NCI-H748 treated with DMSO at 0.1 percent for 48 hours (cell line): ENCODE measurements at regions not wholly inside any gene's neighbourhood (a gene's known extent, or its start where the extent isn't known, plus 50 kb on each side); places are given as distances from the start of the nearest gene placed in this dataset.
"Not testable (repeated sequence)": the region's sequence is repeated elsewhere in the genome, so short reads cannot be mapped to it uniquely, and the experiment has no call there.

Experiments used
- DNase-seq: peaks from one replicate; lab custom pipeline; 2025; lab: John Stamatoyannopoulos, UW

- DNase-seq, result no peak
These were observed 685.9 kb upstream of the USP15 start for GRCh38 chr12:61574339-61574738.

DNA sequence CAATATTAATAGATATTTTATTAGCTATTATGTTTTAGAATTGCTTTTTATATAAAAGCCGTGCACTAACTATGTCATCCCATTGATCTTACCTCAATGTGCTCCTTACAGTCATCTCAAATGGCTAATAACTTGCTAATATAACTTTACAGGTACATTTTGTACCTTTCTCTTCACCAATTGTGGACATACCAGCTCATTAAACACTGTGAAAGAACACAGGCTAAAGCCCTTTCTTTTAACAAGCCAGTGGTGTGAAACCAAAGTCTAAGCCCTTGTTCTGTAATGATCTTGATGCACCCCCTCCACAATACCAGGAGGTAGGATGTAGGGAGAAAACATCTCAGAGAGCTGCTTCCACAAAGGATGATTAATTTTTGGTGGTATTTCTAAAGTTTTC, 675.3 kb upstream of the USP15 start:
- no peak for DNase-seq

DNA sequence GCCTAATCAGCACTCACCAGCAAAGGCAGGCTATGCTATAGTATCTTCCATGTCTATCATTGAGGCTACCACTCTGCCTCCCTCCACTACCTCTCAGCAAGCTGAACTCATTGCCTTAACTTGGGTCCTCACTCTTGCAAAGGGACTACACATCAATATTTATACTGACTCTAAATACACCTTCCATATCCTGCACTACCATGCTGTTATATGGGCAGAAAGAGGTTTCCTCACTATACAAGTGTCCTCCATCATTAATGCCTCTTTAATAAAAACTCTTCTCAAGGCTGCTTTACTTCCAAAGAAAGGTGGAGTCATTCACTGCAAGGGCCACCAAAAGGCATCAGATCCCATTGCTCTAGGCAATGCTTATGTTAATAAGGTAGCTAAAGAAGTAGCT, 669.3 kb upstream of the USP15 start:
- not testable (repeated sequence) for DNase-seq

DNA sequence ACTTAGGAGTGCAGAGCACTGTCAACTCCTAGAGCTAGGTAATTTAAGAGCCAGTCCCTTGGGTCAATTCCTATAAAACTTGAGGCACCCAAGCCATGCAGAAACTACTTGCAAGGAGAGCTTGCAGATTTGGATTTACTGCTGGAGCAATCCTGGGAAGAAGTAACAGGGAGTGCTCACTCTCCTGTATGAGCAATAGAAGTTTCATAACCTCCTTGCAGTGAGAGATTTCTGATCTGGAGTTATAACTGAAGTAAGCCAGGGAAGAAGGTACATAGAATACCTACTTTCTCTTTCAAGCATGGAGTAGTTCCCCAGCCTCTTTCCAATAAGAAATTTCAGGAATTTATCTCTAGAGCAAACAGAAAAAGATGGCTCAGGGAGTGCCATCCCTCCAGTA, 650.1 kb upstream of the USP15 start:
- DNase-seq, result no peak

- DNase-seq, result no peak
These were observed 630.5 kb upstream of the USP15 start for GRCh38 chr12:61629702-61630101.

DNA sequence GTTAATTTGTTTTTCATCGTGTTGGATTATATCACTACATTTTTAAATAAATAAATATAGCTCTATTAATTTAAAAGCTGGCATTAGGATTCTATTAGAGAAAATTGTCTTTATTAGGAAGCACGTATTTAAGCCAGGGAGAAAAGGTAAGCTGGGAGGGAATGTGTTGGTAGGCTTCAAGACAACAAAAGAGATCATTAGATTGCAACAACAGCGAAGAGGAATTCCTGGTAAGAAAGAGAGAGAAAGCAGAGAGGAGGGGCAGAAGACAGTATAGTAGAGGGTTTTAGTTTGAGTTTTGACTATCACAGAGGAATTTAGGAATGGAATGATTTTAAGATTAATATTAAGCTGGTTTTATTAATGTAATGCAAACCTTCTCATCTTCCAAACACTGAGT, 613.6 kb upstream of the USP15 start:
- no peak for DNase-seq

GRCh38 chr12:61647566-61647965, 612.6 kb upstream of the USP15 start:
- DNase-seq, result no peak

DNA sequence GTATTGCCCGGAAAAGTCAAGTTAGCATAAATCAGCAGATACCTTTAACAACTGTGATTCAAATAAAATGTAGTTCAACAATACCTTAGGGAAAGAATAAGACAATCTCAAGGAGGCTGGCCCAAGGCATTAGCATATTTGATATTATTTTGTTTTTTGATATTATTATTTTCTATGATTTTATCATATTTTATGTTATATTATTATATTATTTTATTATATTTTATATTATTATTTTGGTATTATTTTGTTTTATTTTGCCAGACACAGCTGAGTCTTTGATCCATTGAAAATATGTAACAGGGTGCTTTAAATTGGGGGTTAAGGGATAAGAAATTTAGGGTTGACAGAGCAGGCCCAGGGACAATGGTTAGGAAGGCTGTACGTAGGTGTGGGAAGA, 607.9 kb upstream of the USP15 start:
- DNase-seq, result no peak

GRCh38 chr12:61654698-61655097, 605.5 kb upstream of the USP15 start:
- DNase-seq, result no peak

DNA sequence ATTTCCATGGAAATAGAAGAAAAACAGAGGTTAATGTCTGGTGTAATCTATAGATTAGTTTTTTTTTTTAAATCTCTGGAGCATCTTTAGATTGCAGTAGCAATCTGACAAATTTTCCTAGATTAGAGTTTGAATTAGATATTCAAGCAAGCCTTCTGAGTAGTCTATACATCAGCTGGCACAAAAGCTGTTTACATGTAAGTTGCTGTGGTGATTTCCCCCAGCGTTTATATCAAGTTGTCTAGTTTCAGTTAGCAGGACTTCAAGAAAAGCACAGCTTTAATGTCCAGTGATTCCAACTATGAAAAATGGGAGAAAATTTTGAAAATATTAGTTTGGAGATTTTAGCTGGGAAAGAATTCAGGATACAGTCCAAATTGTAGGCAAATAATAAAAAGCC, 605.0 kb upstream of the USP15 start:
- no peak for DNase-seq

- no peak for DNase-seq
These were observed 592.5 kb upstream of the USP15 start for GRCh38 chr12:61667676-61668075.

DNA sequence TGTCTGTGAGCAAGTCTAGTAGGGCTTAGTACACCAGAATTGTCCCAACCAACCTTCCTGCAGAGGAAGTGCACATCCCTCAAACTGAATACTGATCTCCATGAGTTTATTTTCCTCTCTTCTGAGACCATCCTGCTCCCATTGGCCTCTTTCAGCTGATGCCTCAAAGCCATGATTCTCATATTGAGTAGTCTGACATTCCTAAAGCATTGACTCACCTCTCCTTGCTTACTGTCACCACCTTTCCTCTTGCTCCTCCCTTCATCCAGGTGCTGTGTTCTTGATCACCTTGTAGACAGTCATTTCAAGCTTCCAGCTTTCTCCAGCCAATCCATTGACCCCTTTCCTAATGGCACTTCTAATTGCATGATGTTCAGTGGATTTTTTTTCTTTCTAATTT, 583.7 kb upstream of the USP15 start:
- no peak for DNase-seq

- no peak for DNase-seq
These were observed 572.8 kb upstream of the USP15 start for GRCh38 chr12:61687407-61687806.

- no peak for DNase-seq
These were observed 566.0 kb upstream of the USP15 start for GRCh38 chr12:61694214-61694613.

- DNase-seq, result no peak
These were observed 558.7 kb upstream of the USP15 start for GRCh38 chr12:61701471-61701870.

- DNase-seq, result no peak
These were observed 553.4 kb upstream of the USP15 start for GRCh38 chr12:61706783-61707182.

DNA sequence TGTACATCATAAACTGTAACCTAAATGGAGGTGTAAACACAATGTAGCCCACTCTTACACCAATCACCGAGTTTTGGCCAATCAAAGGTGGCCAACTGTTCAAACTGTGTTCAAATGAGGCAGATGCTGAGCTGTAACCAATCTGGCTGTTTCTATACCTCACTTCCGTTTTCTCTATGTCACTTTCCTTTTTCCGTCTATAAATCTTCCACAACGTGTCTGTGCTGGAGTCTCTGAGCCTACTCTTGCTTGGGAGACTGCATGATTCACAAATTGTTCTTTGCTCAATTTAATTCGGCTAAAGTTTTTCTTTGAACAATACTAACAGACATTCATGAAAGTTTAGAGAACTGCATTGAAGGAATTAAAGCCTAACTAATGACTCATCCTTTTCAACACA, 547.1 kb upstream of the USP15 start:
- DNase-seq, result no peak

DNA sequence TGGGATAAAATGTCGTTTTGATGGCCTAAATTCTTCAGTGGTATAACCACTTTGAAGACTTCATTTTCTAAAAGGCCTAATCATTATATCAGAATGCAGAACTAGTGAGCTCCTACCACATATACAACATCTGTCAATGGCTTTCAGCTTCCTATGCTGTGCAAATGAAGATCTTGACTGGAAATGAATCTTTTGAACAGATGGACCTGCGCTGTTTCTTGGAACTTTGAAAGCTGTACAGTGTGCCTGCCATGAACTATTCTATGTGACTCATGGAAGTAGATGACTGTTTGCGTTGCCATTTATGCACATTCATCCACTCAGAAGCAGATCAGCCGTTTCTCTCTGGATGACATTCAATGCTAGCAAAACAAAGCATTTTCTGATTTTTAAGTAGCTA, 542.2 kb upstream of the USP15 start:
- DNase-seq, result no peak

DNA sequence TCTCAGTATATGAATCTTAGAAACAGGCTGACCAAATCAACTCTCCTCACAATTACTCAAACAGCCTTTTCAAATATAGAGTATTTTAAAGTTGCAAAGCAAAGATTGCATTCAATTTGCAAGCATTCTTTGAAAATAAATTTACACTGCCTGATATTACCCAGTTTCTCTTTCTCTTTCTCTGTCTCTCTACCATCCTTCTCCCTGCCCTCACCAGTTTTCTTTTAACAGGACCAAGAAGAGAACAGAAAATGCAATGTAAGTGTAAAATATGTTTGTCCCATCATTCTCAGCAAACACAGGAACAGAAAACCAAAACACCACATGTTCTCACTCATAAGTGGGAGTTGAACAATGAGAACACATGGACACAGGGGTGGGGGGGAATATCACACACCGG, 520.3 kb upstream of the USP15 start:
- no peak for DNase-seq

DNA sequence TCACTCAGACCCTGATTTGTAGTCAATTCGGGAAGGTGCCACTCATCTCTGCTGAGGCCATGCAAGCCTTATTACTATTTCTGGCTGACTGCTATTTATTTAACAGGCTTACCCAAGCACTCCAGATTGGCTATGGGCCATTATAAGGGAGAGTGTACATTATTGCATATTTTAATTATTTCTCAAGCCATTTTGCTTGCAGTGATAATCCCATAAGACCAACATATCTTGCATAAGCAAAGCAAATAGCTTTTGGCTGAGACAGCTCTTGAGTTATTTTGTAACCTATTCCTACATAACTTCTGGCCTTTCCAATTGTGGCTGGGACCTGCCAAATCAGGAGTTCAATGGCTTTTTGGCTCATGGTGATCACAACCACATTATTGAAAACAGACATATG, 509.6 kb upstream of the USP15 start:
- no peak for DNase-seq

DNA sequence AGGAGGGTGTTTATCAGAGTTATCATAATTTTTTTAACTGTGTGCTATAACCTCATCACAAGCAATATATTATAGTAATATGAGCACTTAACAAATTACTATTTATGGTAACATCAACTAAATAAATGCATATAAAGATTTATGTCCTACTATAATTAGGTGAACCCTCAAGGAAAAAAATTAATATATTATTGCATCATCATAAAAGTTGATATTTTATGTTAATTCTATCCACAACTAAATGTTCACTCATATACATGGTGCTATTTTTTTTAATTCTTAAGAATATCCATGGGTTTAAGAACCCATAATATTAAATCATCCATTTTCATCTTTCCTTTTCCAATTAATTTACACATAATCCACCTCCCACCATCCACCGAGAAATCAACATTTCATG, 506.0 kb upstream of the USP15 start:
- no peak for DNase-seq

GRCh38 chr12:61757831-61758505, 502.2 kb upstream of the USP15 start:
- no peak for DNase-seq

DNA sequence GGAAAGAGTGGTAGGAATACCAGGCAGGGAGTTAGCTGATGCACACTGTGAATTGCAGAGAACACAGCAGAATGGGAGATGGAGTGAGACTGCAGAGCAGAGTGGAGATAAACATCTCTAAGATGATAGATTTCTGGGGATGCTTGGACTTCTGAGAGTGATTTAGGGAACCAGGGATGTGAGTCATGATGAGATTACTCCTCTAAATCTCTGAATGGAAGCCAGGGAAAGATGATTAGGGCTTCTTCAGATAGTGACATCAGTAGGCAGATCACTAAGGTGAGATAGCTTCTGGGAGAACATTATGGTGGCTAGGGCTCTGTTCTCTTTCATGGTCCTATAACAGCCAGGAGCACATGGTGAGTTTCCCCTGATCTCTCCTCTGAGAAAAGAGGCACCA, 501.5 kb upstream of the USP15 start:
- no peak for DNase-seq

DNA sequence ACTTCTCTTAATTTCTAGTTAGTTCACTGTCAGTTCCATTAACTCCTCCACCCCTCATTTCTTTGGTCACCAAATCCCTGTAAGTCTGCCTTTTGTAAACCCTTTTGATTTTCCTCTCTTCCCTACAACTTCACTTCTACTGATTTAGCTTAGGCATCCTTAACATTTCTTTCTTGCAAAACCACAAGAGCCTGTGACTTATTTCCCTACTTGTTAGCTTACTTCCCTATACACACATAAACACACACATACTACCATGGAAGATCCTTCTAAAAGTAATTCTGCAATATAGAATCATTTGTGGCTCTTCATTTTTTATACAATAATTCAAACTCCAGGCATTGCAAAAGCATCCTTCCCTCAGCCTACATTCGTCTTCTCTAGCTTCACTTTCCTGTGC, 494.3 kb upstream of the USP15 start:
- no peak for DNase-seq

DNA sequence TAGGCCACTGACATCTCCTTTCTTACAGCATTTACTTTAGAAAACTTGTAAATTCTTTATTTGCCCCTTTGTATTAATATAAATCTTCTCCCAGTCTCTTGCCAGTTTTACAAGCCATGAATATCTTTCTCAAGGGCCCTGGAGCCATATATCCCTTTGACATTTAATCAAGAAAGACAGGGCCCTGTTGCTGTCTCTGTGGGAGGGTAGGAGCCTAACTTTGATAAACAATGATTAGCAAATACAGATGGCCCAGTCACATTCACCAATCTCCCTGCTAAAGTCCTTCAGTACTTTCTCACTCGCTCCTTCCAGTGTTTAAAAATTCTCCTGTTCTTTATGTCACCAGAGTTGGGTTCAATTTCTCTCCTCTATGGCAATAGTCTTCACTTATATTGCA, 479.8 kb upstream of the USP15 start:
- DNase-seq, result no peak
